ENCODE measurements at regions not wholly inside any gene's neighbourhood (a gene's known extent, or its start where the extent isn't known, plus 50 kb on each side); places are given as distances from the start of the nearest gene placed in this dataset.

DNA sequence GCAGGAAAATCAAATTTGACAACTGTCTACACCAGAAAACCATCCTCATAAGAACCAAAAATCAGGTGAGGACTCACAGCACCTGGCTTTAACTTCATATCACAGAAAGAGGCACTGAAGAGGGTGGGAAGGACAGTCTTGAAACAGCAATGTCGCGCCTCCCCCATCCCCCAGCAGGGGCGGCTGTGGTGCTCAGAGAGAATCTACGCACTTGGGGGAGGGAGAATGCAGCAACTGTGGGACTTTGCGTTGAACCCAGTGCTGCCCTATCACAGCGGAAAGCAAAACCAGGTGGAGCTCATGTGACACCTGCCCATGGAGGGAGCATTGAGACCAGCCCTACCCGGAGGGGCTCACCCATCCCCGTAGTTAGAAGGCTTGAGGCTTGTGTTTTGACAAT lies 191.8 kb downstream of the MSX2 start:
- H3K27ac ChIP-seq = no peak overlapping the region
- no peak for DNase-seq
- peaks cover 0 to 5% (median 0%) of the 10 kb centered on the region in 6 donors for H3K4me1 ChIP-seq
- intact Hi-C loops (cut with DNase I; ENCODE audit: low total_unique reads) = no loop called here
- H3K4me3 ChIP-seq = no peak overlapping the region
- no peaks in the 10 kb centered on the region for H3K36me3 ChIP-seq
- WGBS, 5 donors = 83 to 93% (median 91%) methylated on average over 7 to 8 of the region's 8 CpGs
- TF ChIP-seq POLR2A (IDR thresholded peaks at IDR 0.05) = no peak
- no peak for TF ChIP-seq CTCF (IDR thresholded peaks at IDR 0.05 in 8 of 11, conservative IDR thresholded peaks at IDR 0.05 in 3 of 11)
- no peak for TF ChIP-seq POLR2AphosphoS5 (IDR thresholded peaks at IDR 0.05)
- H3K27me3 ChIP-seq (replicated peaks in 1 of 7) = peaks cover 0 to 2% (median 0%) of the 10 kb centered on the region in 7 donors
- no peaks in the 10 kb centered on the region for H3K9me3 ChIP-seq

DNA sequence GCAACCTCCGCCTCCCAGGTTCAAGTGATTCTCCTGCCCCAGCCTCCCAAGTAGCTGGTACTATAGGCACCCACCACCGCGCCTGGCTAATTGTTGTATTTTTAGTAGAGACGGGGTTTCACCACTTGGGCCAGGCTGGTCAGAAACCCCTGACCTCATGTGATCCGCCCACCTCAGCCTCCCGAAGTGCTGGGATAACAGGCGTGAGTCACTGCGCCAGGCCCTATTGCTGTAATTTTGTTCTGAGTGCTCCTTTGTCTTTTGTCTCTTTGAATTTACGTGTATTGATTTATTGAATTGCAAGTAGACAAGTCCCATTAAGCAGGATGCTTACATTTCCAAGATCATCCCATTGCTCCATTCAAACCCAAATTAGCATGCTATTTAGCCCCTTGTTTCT lies 186.7 kb downstream of the MSX2 start:
- Histone ChIP-seq H3K36me3 (no peaks in the 10 kb centered on the region), H3K4me1 (peaks cover 0 to 7% (median 0%) of the 10 kb centered on the region in 6 donors), H3K9me3 (peaks cover 0 to 7% (median 0%) of the 10 kb centered on the region in 8 donors), H3K27me3 (replicated peaks in 1 of 7) (peaks cover 0 to 10% (median 0%) of the 10 kb centered on the region in 7 donors), H3K27ac (no peak overlapping the region), H3K4me3 (no peak overlapping the region)
- DNase-seq = no peak
- TF ChIP-seq POLR2A (IDR thresholded peaks at IDR 0.05) = no peak
- no peak for TF ChIP-seq CTCF (IDR thresholded peaks at IDR 0.05 in 8 of 11, conservative IDR thresholded peaks at IDR 0.05 in 3 of 11)
- TF ChIP-seq POLR2AphosphoS5 (IDR thresholded peaks at IDR 0.05) = no peak
- intact Hi-C loops (cut with DNase I; ENCODE audit: low total_unique reads) = no loop called here
- WGBS, 5 donors = 88 to 93% (median 91%) methylated on average over 9 of the region's 9 CpGs

DNA sequence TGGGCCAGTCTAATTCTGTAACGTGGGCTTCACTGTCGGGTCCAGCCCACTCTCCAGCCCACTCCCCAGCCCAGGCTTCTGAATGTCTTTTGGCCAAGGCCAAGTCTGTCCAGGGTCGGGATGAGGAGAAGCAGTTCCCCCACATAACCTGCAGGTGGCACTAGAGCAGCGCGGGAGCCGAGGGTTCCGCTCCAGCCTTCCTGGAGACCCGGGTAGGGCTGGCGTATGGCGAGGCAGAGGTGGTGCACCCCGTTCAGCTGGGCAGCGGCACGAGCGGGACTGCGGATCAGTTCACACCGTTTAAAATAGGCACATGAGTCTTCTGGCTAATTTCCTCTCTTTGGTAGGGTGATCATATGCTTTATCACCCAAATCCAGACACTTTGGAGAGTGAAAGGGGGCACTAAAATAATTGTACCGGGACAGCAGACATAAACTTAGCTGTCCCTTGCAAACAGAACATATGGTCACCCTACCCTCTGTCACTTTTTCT lies 185.9 kb downstream of the MSX2 start:
- peak; percentile 82 for DNase-seq
- Histone ChIP-seq H3K27ac (no peak overlapping the region), H3K27me3 (replicated peaks in 1 of 7) (peaks cover 0 to 10% (median 0%) of the 10 kb centered on the region in 7 donors), H3K9me3 (peaks cover 0 to 14% (median 0%) of the 10 kb centered on the region in 8 donors), H3K4me3 (peak overlapping the region in 1 of 8 donors; percentile 38), H3K4me1 (peaks cover 0 to 7% (median 0%) of the 10 kb centered on the region in 6 donors), H3K36me3 (no peaks in the 10 kb centered on the region)
- 3 to 4% (median 4%) methylated on average over 17 of the region's 17 CpGs for WGBS, 5 donors
- TF ChIP-seq CTCF (IDR thresholded peaks at IDR 0.05 in 8 of 11, conservative IDR thresholded peaks at IDR 0.05 in 3 of 11) (peak; percentile 36 to 88 (median 77)), POLR2A (IDR thresholded peaks at IDR 0.05) (no peak)
- intact Hi-C loops (cut with DNase I; ENCODE audit: low total_unique reads) = no loop called here

DNA sequence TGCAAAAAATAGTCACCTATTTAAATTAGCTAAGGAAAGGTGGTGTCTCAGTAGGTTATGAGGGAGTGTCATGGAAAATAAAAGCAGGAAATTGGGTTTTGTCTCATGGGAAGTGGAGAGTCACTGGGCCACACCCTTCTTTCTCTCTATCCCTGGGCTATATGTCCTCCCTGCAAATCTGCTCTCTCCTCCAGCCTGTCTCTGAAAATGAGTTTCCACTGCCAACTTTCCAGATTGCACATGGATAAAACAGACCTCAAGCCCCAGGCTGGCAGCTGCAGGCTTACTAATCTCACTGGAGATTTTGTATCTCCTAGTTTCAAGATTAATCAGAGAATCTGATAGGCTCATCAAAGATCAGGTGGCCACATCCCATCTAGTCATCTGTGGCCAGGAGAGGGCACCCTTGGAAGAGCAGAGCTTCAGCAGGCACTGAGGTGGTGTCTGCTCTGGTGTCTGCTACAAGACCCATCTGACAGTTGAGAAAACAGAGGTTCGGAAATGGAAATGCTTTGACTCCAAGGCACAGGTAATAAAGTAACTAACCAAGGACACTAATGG lies 178.9 kb downstream of the MSX2 start:
- 92 to 100% (median 95%) methylated on average over 1 of the region's 1 CpG for WGBS, 5 donors
- TF ChIP-seq POLR2AphosphoS5 (IDR thresholded peaks at IDR 0.05) (no peak), POLR2A (IDR thresholded peaks at IDR 0.05) (no peak), CTCF (IDR thresholded peaks at IDR 0.05 in 8 of 11, conservative IDR thresholded peaks at IDR 0.05 in 3 of 11) (no peak)
- H3K27me3 ChIP-seq (replicated peaks in 1 of 7) = peaks cover 0 to 14% (median 0%) of the 10 kb centered on the region in 7 donors
- peaks cover 0 to 14% (median 0%) of the 10 kb centered on the region in 8 donors for H3K9me3 ChIP-seq
- no peak overlapping the region for H3K4me3 ChIP-seq
- no peak overlapping the region for H3K27ac ChIP-seq
- intact Hi-C loops (cut with DNase I; ENCODE audit: low total_unique reads) = no loop called here
- DNase-seq = no peak
- H3K36me3 ChIP-seq = no peaks in the 10 kb centered on the region
- H3K4me1 ChIP-seq = no peaks in the 10 kb centered on the region

Measured in spleen (tissue), 11 donors.